HG03095 (cell line): ENCODE measurements at regions not wholly inside any gene's neighbourhood (a gene's known extent, or its start where the extent isn't known, plus 50 kb on each side); places are given as distances from the start of the nearest gene placed in this dataset.

ENCODE experiments used
- ATAC-seq: cut with Tn5 transposase; IDR thresholded peaks from one replicate; pipeline ENCODE4 v1.9.1; 2021; ENCODE audit warnings: moderate library complexity; ENCODE audit not compliant: unreplicated experiment

- no peak for ATAC-seq
Observed at GRCh38 chr18:78768656-78769501, 210.7 kb upstream of the SALL3 start.

GRCh38 chr18:78769502-78770105 is 210.0 kb upstream of the SALL3 start:
- ATAC-seq, result no peak

GRCh38 chr18:78770139-78770822 is 209.3 kb upstream of the SALL3 start:
- ATAC-seq, result no peak

GRCh38 chr18:78770823-78771139 is 208.8 kb upstream of the SALL3 start:
- ATAC-seq, result no peak

- ATAC-seq, result no peak
Observed at GRCh38 chr18:78771496-78772359, 207.9 kb upstream of the SALL3 start.

- ATAC-seq, result no peak
Observed at GRCh38 chr18:78772360-78773302, 207.0 kb upstream of the SALL3 start.

- no peak for ATAC-seq
Observed at GRCh38 chr18:78773303-78773755, 206.3 kb upstream of the SALL3 start.

GRCh38 chr18:78773819-78774218 is 205.8 kb upstream of the SALL3 start:
- ATAC-seq, result no peak

GRCh38 chr18:78774741-78775141 is 204.9 kb upstream of the SALL3 start:
- ATAC-seq, result no peak

- ATAC-seq, result no peak
Observed at GRCh38 chr18:78776151-78776550, 203.5 kb upstream of the SALL3 start.

GRCh38 chr18:78776706-78777285 is 202.8 kb upstream of the SALL3 start:
- ATAC-seq, result no peak

GRCh38 chr18:78777992-78778391 is 201.6 kb upstream of the SALL3 start:
- no peak for ATAC-seq

- no peak for ATAC-seq
Observed at GRCh38 chr18:78778651-78779050, 201.0 kb upstream of the SALL3 start.

GRCh38 chr18:78779996-78780718 is 199.5 kb upstream of the SALL3 start:
- ATAC-seq, result no peak

- no peak for ATAC-seq
Observed at GRCh38 chr18:78780719-78781600, 198.7 kb upstream of the SALL3 start.

GRCh38 chr18:78781601-78781960 is 198.0 kb upstream of the SALL3 start:
- no peak for ATAC-seq

GRCh38 chr18:78782951-78783563 is 196.6 kb upstream of the SALL3 start:
- ATAC-seq, result no peak

GRCh38 chr18:78783564-78783960 is 196.1 kb upstream of the SALL3 start:
- no peak for ATAC-seq
